GM21447 (cell line): ENCODE measurements at regions not wholly inside any gene's neighbourhood (a gene's known extent, or its start where the extent isn't known, plus 50 kb on each side); places are given as distances from the start of the nearest gene placed in this dataset.
A peak's percentile ranks its signal among the peaks of the same experiment; 100 is the strongest.

ENCODE experiments used
- ATAC-seq: cut with Tn5 transposase; IDR thresholded peaks from one replicate; pipeline ENCODE4 v1.9.1; 2021; ENCODE audit not compliant: unreplicated experiment

GRCh38 chr15:45743426-45744235 lies 108.8 kb downstream of the SQOR start:
- ATAC-seq = no peak

GRCh38 chr15:45744236-45744589 lies 109.4 kb downstream of the SQOR start:
- ATAC-seq = no peak

- ATAC-seq = no peak
Observed at GRCh38 chr15:45747426-45747825, 112.6 kb downstream of the SQOR start.

GRCh38 chr15:45751629-45752028 lies 116.8 kb downstream of the SQOR start:
- ATAC-seq = no peak

- no peak for ATAC-seq
Observed at GRCh38 chr15:45759936-45760335, 125.1 kb downstream of the SQOR start.

- no peak for ATAC-seq
Observed at GRCh38 chr15:45762726-45763125, 127.9 kb downstream of the SQOR start.

- ATAC-seq = no peak
Observed at GRCh38 chr15:45763170-45763869, 128.5 kb downstream of the SQOR start.

DNA sequence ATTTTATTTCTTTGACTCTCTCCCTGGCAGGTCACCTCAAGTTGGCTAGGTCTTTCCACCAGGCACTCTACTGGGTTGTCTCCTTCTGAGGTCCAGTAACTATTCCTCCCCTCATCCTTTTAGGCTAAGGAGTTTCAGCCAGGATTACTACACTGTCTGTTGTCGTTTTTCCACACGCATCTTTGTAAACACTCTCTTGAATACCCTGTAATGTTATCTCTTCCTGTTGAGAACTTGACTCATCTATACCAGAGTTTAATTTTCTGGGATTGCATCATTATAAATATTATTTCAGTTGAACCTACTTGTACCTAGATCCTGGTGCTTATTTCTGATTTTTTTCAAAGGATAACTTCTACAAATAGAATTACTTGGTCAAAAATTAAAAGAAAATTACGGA lies 138.3 kb downstream of the SQOR start:
- ATAC-seq = no peak

GRCh38 chr15:45776772-45777171 lies 141.9 kb downstream of the SQOR start:
- no peak for ATAC-seq

GRCh38 chr15:45777781-45778180 lies 143.0 kb downstream of the SQOR start:
- ATAC-seq = no peak

GRCh38 chr15:45780352-45780751 lies 145.5 kb downstream of the SQOR start:
- no peak for ATAC-seq

DNA sequence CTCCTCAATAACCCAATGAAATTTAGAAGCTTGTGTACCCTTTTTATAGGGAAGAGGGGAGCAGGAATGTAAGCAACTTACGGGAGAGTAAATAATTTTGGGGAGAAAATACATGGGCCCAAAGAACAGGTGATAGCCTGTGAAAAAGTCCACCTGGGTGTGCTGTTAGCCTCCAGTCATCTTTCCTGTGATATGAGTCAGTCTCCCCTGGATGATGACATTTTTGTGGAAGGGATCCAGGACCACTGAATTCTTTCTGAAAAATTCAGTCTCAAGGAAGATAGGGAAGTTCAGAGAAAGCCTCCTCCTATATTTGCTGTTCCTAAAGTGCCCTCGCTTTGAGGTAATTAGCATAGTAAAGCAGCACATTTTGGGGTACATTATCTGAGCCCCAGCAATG lies 149.8 kb downstream of the SQOR start:
- no peak for ATAC-seq

DNA sequence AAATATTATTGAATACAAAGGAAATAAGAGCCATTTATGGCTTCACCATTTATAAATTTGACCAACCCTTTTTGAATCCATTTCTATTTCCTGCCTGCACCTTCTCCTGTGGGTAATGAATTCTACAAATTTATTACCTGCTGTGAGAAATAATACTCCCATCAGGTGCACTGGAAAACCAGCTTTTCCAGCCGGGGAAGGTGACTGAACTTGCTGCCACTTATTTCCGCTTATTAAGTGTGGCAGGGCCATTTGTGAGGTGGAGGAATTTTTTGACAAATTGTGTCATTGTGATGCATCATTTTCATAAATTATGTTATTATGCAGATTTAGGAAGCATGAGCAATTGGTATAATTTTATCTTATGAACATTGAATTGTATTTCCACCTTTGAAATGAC lies 151.1 kb downstream of the SQOR start:
- ATAC-seq = no peak

DNA sequence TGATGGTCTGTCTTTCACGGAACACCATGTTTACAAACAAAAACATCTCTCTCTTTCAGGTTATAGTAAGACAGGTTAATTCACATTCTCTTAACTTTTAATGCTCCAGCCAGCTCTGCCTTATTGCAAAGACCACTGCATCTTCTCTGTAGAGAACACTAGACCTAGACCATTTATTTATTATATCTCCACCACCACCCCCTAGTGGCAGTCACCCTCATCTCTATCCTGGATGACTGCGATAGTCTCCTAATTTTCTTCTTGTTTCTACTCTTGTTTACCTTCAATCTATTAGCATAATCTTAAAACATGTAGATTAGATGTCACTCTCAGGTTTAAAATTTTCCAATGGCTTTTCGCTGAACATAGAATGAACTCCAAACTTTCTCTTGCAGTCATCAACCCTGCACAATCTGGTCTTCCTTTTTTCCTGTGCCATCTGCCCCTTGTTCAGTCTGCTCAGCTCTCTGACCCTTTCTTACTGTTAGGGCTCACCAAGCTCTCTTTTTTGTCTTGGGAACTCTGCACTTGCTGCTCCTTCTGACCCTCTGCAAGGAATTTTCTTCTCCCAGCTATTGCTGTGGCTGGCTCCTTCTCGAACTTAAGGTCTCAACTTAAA lies 155.6 kb downstream of the SQOR start:
- ATAC-seq = no peak

DNA sequence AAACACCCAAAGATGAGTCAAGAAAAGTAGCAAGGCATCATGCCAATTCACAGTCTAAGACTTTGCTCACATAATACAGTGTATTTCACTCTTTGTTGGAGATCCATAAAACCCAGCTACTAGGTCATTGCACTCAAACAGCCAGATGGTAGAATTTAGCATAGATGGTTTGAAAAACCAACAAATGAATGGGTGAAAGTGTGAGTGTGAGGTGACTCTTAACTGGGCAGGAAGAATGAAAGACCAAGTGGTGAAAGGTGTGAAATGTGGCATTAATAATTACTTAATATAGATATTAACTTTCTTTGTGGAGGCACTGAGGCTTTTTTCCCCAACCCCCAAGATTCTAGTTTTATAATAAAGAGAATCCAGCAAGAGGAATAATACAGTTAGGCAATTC lies 159.5 kb downstream of the SQOR start:
- no peak for ATAC-seq

DNA sequence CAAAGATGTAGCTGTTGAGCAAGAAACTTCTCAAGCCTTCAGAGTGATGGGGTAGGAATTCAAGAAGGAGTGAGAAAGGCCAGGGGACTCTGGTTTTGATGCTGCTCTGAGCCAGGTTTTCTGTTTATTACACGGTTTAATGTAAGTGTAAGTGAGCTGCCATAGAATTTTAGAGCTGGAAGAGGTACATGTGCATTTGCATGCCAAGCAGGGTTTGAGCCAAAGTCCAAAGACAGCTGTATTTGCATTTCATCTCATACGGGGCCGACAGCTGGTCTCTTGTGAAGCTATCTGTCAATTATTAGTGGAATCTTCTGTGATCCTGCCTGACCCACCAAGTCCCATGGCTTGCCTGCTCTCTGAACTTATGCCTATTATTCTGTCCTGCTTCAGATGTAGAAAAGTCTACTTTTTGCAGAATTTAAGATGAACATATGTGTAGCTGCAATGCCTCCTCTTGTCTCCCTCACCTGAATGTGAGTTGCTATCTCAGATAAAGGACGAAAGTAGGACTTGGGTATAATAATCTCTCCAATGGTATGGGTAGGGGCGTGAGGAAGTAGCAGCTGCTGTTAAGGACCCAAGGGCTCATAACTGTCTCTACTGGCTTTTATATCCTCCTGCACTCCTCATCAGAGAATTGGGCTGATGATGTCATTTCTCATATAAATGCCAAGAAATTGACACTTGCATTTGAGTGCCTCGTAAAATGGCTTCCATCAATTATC lies 160.0 kb downstream of the SQOR start:
- ATAC-seq = no peak

DNA sequence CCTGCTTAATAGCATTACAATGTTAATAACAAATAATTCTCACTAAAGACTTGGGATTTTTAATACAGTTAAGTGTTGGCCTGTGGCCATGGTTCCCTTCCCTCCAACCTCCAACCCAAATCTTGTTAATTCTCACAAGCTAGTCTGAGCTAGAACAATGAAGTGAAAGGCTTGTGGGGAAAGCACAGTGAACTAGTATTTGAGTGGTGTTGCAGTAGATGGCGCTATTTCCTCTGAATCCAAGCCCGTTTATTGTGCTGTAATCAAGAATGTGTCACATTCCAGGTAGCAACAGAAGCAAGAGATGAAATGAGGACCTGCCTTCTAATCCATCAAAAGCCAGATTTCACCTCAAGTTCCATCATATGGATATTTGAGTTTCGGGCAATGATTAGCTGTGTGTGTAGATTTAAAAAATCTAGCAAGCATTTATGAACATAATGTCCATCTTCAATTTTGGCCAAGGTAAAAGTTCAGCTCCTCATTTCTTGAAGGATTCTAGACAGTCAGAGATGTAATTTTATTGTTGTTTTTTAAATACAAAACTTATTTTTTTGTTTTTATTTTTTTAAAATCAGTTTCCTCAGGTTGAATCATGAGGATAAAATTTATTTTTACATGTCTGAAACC lies 160.7 kb downstream of the SQOR start:
- ATAC-seq = no peak

- ATAC-seq = no peak
Observed at GRCh38 chr15:45796433-45796832, 161.6 kb downstream of the SQOR start.

DNA sequence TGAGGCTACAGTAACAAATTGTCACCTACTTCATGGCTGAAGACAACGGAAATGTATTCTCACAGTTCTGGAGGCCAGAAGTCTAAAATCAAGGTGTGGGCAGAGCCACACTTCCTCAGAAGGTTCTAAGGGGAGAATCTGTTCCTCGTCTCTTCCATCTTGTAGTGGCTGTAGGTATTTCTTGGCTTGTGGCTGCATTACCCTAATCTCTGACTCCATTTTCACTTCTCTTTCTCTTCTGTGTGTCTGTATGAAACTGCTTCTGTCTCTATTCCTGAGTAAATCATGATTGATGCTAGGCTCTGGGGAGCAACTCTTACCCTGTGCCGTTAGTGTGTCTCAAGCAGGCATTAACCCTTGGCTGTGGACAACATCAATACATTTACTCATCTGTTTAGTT lies 164.7 kb downstream of the SQOR start:
- ATAC-seq = peak; percentile 62

GRCh38 chr15:45801543-45801942 lies 166.7 kb downstream of the SQOR start:
- no peak for ATAC-seq

DNA sequence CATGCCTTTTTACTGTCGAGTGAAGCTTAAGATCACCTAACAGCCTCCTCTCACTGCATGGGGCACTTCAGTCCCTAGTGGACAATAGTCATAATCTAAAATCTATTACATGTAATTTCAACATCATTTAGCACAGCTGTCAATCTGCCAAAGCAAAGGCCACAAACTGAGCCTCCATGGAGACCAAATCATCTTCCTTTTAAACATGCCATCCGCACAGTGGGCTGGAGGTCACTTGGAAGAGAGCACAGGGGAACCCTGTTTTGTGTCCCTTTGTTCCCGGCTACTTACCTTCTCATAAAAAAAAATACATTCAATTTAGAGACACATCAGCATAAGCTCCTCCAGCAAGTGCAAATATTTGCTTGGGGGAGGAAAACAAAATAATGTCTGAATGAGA lies 167.3 kb downstream of the SQOR start:
- no peak for ATAC-seq
